NCI-H1417 treated with DMSO at 0.1 percent for 48 hours (cell line): ENCODE measurements at regions not wholly inside any gene's neighbourhood (a gene's known extent, or its start where the extent isn't known, plus 50 kb on each side); places are given as distances from the start of the nearest gene placed in this dataset.
"Not testable (repeated sequence)": the region's sequence is repeated elsewhere in the genome, so short reads cannot be mapped to it uniquely, and the experiment has no call there.

Experiments used
- DNase-seq: peaks from one replicate; lab custom pipeline; 2025; lab: John Stamatoyannopoulos, UW

GRCh38 chr3:191076903-191077552, 122.0 kb upstream of the OSTN start:
- no peak for DNase-seq

- no peak for DNase-seq
Observed at GRCh38 chr3:191074511-191074910, 124.5 kb upstream of the OSTN start.

- DNase-seq: no peak
Observed at GRCh38 chr3:191070762-191071403, 128.2 kb upstream of the OSTN start.

- DNase-seq: no peak
Observed at GRCh38 chr3:191070201-191070600, 128.8 kb upstream of the OSTN start.

- no peak for DNase-seq
Observed at GRCh38 chr3:191068946-191069813, 129.9 kb upstream of the OSTN start.

- DNase-seq: no peak
Observed at GRCh38 chr3:191066669-191067068, 132.4 kb upstream of the OSTN start.

GRCh38 chr3:191065181-191065805, 133.7 kb upstream of the OSTN start:
- DNase-seq: no peak

GRCh38 chr3:191051037-191051436, 148.0 kb upstream of the OSTN start:
- peak; percentile 16 for DNase-seq

- no peak for DNase-seq
Observed at GRCh38 chr3:191047930-191048329, 151.1 kb upstream of the OSTN start.

GRCh38 chr3:191030929-191031328, 168.1 kb upstream of the OSTN start:
- no peak for DNase-seq

GRCh38 chr3:191030491-191030890, 168.0 kb upstream of the GMNC start:
- no peak for DNase-seq

GRCh38 chr3:191026746-191027145, 164.3 kb upstream of the GMNC start:
- no peak for DNase-seq

- DNase-seq: no peak
Observed at GRCh38 chr3:191020730-191021396, 158.4 kb upstream of the GMNC start.

- DNase-seq: no peak
Observed at GRCh38 chr3:191019855-191020254, 157.4 kb upstream of the GMNC start.

GRCh38 chr3:191015960-191016359, 153.5 kb upstream of the GMNC start:
- DNase-seq: not testable (repeated sequence)

- no peak for DNase-seq
Observed at GRCh38 chr3:191008074-191008473, 145.6 kb upstream of the GMNC start.

GRCh38 chr3:191005790-191006189, 143.3 kb upstream of the GMNC start:
- DNase-seq: no peak

- DNase-seq: no peak
Observed at GRCh38 chr3:191003742-191004141, 141.2 kb upstream of the GMNC start.

- DNase-seq: no peak
Observed at GRCh38 chr3:190996181-190996775, 133.8 kb upstream of the GMNC start.

GRCh38 chr3:190995156-190995555, 132.7 kb upstream of the GMNC start:
- DNase-seq: no peak

- DNase-seq: no peak
Observed at GRCh38 chr3:190990898-190991297, 128.4 kb upstream of the GMNC start.

- DNase-seq: no peak
Observed at GRCh38 chr3:190989218-190989617, 126.7 kb upstream of the GMNC start.
